ENCODE measurements at regions not wholly inside any gene's neighbourhood (a gene's known extent, or its start where the extent isn't known, plus 50 kb on each side); places are given as distances from the start of the nearest gene placed in this dataset.

DNA sequence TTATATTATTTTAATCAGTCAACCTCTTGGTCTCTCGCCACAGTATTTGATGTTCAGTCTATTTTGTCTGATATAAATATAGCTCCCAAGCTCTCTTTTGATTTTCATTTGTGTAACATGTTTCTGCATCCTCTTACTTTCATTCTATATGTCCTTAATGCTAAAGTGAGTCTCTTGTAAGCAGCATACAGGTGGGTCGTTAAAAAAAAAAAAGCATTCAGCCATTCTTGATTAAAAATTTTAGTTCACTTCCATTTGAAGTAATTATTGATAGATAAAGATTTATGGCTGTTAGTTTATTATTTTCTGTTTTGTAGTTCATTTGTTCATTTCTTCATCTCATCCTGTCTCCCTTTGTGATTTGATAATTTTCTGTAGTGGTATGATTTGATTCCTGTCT lies 229.1 kb downstream of the GUCY2F start:
- ATAC-seq (ENCODE audit: insufficient read depth, low read depth) (no peak), DNase-seq (no peak)
- TF ChIP-seq EZH2 (IDR thresholded peaks at IDR 0.05; ENCODE audit: borderline replicate concordance, low read depth, low read length, severe bottlenecking) (no peak), CTCF (IDR thresholded peaks at IDR 0.05; ENCODE audit: borderline replicate concordance, extremely low read depth, low read length, poor library complexity, severe bottlenecking) (no peak)
- no peak overlapping the region for H3K4me2 ChIP-seq (ENCODE audit: insufficient read depth, low read length)
- H3K36me3 ChIP-seq (ENCODE audit: insufficient read depth, low read length): no peaks in the 10 kb centered on the region
- H3K9ac ChIP-seq (ENCODE audit: low read depth, low read length): no peak overlapping the region
- no peaks in the 10 kb centered on the region for H3K4me1 ChIP-seq (ENCODE audit: insufficient read depth, low read length)
- no peaks in the 10 kb centered on the region for H3K27me3 ChIP-seq (ENCODE audit: insufficient read depth, low read length, poor library complexity)
- H2AFZ ChIP-seq (ENCODE audit: low read depth, low read length): no peak overlapping the region
- no peaks in the 10 kb centered on the region for H4K20me1 ChIP-seq (ENCODE audit: insufficient read depth, low read length)
- H3K9me3 ChIP-seq (ENCODE audit: insufficient read depth, low read length, severe bottlenecking): no peaks in the 10 kb centered on the region
- H3K4me3 ChIP-seq (ENCODE audit: low read depth in 1 of 2, low read length in 2 of 2): no peak overlapping the region
- no peak overlapping the region for H3K27ac ChIP-seq (ENCODE audit: low read length)
- no peaks in the 10 kb centered on the region for H3K79me2 ChIP-seq (ENCODE audit: insufficient read depth, low read length)

DNA sequence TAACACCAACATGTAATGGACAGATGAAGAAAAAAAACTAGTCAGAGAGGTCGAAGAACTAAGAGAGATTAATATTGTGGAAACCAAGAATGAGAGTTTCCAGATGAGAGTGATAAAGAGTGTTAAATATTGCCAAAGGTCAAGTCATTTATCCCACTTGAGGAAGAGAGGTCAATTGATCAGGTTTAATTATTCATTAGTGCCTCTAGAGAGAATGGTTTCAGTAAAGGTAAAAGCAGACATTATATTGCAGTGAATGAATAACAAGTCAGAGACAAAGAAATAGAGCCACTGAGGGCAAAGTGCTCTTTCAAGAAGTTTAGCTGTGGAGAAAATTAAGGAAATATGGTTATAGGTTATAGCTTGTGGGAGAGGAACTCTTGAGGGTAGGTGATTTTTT lies 263.1 kb downstream of the GUCY2F start:
- Histone ChIP-seq H3K27ac (ENCODE audit: low read length) (no peak overlapping the region), H3K27me3 (ENCODE audit: insufficient read depth, low read length, poor library complexity) (no peaks in the 10 kb centered on the region), H3K4me1 (ENCODE audit: insufficient read depth, low read length) (no peaks in the 10 kb centered on the region), H3K79me2 (ENCODE audit: insufficient read depth, low read length) (no peaks in the 10 kb centered on the region), H2AFZ (ENCODE audit: low read depth, low read length) (no peak overlapping the region), H4K20me1 (ENCODE audit: insufficient read depth, low read length) (no peaks in the 10 kb centered on the region), H3K9me3 (ENCODE audit: insufficient read depth, low read length, severe bottlenecking) (no peaks in the 10 kb centered on the region), H3K4me2 (ENCODE audit: insufficient read depth, low read length) (no peak overlapping the region), H3K36me3 (ENCODE audit: insufficient read depth, low read length) (no peaks in the 10 kb centered on the region), H3K4me3 (ENCODE audit: low read depth in 1 of 2, low read length in 2 of 2) (no peak overlapping the region), H3K9ac (ENCODE audit: low read depth, low read length) (no peak overlapping the region)
- no peak for DNase-seq
- no peak for TF ChIP-seq EZH2 (IDR thresholded peaks at IDR 0.05; ENCODE audit: borderline replicate concordance, low read depth, low read length, severe bottlenecking)
- no peak for ATAC-seq (ENCODE audit: insufficient read depth, low read depth)

- no peaks in the 10 kb centered on the region for H3K36me3 ChIP-seq (ENCODE audit: insufficient read depth, low read length)
- H3K4me3 ChIP-seq (ENCODE audit: low read depth in 1 of 2, low read length in 2 of 2): no peak overlapping the region
- no peak overlapping the region for H3K9ac ChIP-seq (ENCODE audit: low read depth, low read length)
- no peak overlapping the region for H2AFZ ChIP-seq (ENCODE audit: low read depth, low read length)
- ATAC-seq (ENCODE audit: insufficient read depth, low read depth): no peak
- no peaks in the 10 kb centered on the region for H4K20me1 ChIP-seq (ENCODE audit: insufficient read depth, low read length)
- no peaks in the 10 kb centered on the region for H3K9me3 ChIP-seq (ENCODE audit: insufficient read depth, low read length, severe bottlenecking)
- H3K27me3 ChIP-seq (ENCODE audit: insufficient read depth, low read length, poor library complexity): no peaks in the 10 kb centered on the region
- H3K79me2 ChIP-seq (ENCODE audit: insufficient read depth, low read length): no peaks in the 10 kb centered on the region
- no peak for TF ChIP-seq EZH2 (IDR thresholded peaks at IDR 0.05; ENCODE audit: borderline replicate concordance, low read depth, low read length, severe bottlenecking)
- TF ChIP-seq CTCF (IDR thresholded peaks at IDR 0.05; ENCODE audit: borderline replicate concordance, extremely low read depth, low read length, poor library complexity, severe bottlenecking): no peak
- H3K27ac ChIP-seq (ENCODE audit: low read length): no peak overlapping the region
- no peaks in the 10 kb centered on the region for H3K4me1 ChIP-seq (ENCODE audit: insufficient read depth, low read length)
- no peak overlapping the region for H3K4me2 ChIP-seq (ENCODE audit: insufficient read depth, low read length)
- DNase-seq: no peak
Measured at GRCh38 chrX:109199726-109200125, 282.2 kb downstream of the GUCY2F start.

DNA sequence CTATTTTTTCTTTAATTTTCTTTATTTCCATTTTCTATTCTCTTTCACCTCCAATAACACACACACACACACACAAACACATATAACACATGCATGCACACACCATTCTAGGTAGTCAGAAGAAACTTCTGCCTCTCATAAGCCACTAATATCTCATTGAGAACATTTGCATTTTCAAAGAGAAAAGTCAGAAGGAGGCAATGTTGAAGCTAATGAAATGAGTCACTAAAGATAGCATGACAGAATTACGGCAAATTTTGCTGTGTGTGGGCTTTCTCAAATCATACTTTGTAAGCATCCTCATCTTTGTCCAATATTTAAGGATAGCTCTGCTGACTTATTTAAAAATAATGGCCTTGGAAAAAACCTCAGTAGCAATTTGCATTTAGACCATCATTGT lies 291.3 kb downstream of the GUCY2F start:
- no peak for ATAC-seq (ENCODE audit: insufficient read depth, low read depth)
- H4K20me1 ChIP-seq (ENCODE audit: insufficient read depth, low read length): no peaks in the 10 kb centered on the region
- H3K4me3 ChIP-seq (ENCODE audit: low read depth in 1 of 2, low read length in 2 of 2): no peak overlapping the region
- no peak overlapping the region for H3K27ac ChIP-seq (ENCODE audit: low read length)
- H3K4me1 ChIP-seq (ENCODE audit: insufficient read depth, low read length): no peaks in the 10 kb centered on the region
- no peak overlapping the region for H2AFZ ChIP-seq (ENCODE audit: low read depth, low read length)
- H3K9ac ChIP-seq (ENCODE audit: low read depth, low read length): no peak overlapping the region
- no peak for DNase-seq
- TF ChIP-seq EZH2 (IDR thresholded peaks at IDR 0.05; ENCODE audit: borderline replicate concordance, low read depth, low read length, severe bottlenecking) (no peak), CTCF (IDR thresholded peaks at IDR 0.05; ENCODE audit: borderline replicate concordance, extremely low read depth, low read length, poor library complexity, severe bottlenecking) (no peak)
- no peaks in the 10 kb centered on the region for H3K27me3 ChIP-seq (ENCODE audit: insufficient read depth, low read length, poor library complexity)
- no peaks in the 10 kb centered on the region for H3K9me3 ChIP-seq (ENCODE audit: insufficient read depth, low read length, severe bottlenecking)
- H3K36me3 ChIP-seq (ENCODE audit: insufficient read depth, low read length): no peaks in the 10 kb centered on the region
- H3K79me2 ChIP-seq (ENCODE audit: insufficient read depth, low read length): no peaks in the 10 kb centered on the region
- no peak overlapping the region for H3K4me2 ChIP-seq (ENCODE audit: insufficient read depth, low read length)
